ENCODE measurements at regions not wholly inside any gene's neighbourhood (a gene's known extent, or its start where the extent isn't known, plus 50 kb on each side); places are given as distances from the start of the nearest gene placed in this dataset.

DNA sequence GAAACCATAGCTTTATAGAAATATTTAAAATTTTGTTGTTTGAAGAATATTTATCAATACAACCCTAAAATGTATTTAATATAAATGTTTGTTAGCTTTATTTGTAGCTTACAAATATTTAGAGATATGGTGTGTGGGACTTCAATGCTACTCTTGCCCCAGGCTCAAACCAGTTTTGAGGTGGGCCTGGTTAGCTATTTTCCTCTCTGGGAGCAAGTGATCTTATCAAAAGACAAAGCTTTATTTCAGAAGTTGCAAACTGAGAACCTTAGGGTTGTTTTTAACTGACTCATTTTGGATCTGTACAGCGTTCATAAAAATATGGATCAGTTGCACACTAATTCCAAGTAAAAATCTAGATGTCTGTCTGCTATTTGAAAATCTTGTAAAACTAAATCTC lies 563.6 kb upstream of the CDH2 start:
- Mint-ChIP-seq H3K27me3 (no peaks in the 10 kb centered on the region), H3K4me3 (no peak overlapping the region), H3K9me3 (ENCODE audit: insufficient read depth) (peaks cover 2% of the 10 kb centered on the region), H3K4me1 (no peaks in the 10 kb centered on the region), H3K27ac (no peak overlapping the region)
- no peaks in the 10 kb centered on the region for H3K36me3 ChIP-seq (replicated peaks in 1 of 2; ENCODE audit: control extremely low read depth in 1 of 2, control insufficient read depth in 1 of 2, extremely low read depth in 1 of 2, insufficient read depth in 2 of 2, low read length in 1 of 2)
- no peak for TF ChIP-seq EZH2 (IDR thresholded peaks at IDR 0.05; ENCODE audit: borderline replicate concordance, insufficient read depth, low read depth, low read length, poor library complexity, severe bottlenecking)
- TF ChIP-seq CTCF (IDR thresholded peaks at IDR 0.05), result no peak
- H3K4me3 ChIP-seq (ENCODE audit: control extremely low read depth in 1 of 5, extremely low read depth in 1 of 5, insufficient read depth in 1 of 5, low read depth in 2 of 5, low read length in 4 of 5), result no peak overlapping the region
- no peak overlapping the region for H2AFZ ChIP-seq (ENCODE audit: insufficient read depth, low read depth, low read length, poor library complexity, severe bottlenecking)
- H3K9ac ChIP-seq (ENCODE audit: low read length), result no peak overlapping the region
- no peaks in the 10 kb centered on the region for H3K4me1 ChIP-seq (ENCODE audit: control insufficient read depth in 2 of 2, insufficient read depth in 2 of 2, low read length in 2 of 2)
- DNase-seq, result no peak
- no CpG with 5 or more reads among the region's 1 CpG for WGBS (ENCODE audit: insufficient coverage)
- intact Hi-C loops (cut with micrococcal nuclease), result no loop called here
- H3K4me2 ChIP-seq (replicated peaks; ENCODE audit: low read depth, low read length, poor library complexity, severe bottlenecking), result no peak overlapping the region
- H4K20me1 ChIP-seq (ENCODE audit: control insufficient read depth, insufficient read depth, low read length, poor library complexity, severe bottlenecking), result no peaks in the 10 kb centered on the region
- ChIA-PET POLR2A (no interaction called here), CTCF (no interaction called here)
- no peaks in the 10 kb centered on the region for H3K9me3 ChIP-seq (ENCODE audit: control extremely low read depth in 1 of 3, control insufficient read depth in 2 of 3, insufficient read depth in 1 of 3, low read length in 2 of 3)
- H3K27me3 ChIP-seq (replicated peaks in 1 of 4; ENCODE audit: control extremely low read depth in 1 of 4, control insufficient read depth in 3 of 4, insufficient read depth in 4 of 4, low read length in 3 of 4), result no peaks in the 10 kb centered on the region
- no peaks in the 10 kb centered on the region for H3K79me2 ChIP-seq (ENCODE audit: control insufficient read depth, insufficient read depth, low read length)
- no peak overlapping the region for H3K27ac ChIP-seq (ENCODE audit: low read length in 2 of 2)
- ATAC-seq (ENCODE audit: low read depth), result no peak

DNA sequence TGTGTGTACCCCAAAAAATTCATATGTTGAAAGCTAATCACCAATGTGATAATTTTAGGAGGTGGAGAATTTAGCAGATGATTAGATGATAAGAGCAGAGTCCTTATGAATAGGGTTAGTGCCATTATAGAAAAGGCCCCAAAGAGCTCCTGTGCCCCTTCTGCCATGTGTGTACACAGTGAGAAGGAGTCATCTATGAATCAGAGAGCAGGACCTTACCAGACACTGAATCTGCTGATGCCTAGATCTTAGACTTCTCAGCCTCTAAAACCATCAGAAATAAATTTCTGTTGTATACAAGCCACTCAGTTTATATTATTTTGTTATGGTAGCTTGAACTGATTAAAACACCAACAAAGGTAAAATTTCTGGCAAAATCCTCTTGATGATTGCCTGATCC lies 560.0 kb upstream of the CDH2 start:
- H3K4me1 Mint-ChIP-seq, result no peaks in the 10 kb centered on the region
- no peak overlapping the region for H3K4me3 Mint-ChIP-seq

More for the DNA sequence above, 560.0 kb upstream of the CDH2 start:
- no peaks in the 10 kb centered on the region for H3K27me3 ChIP-seq (replicated peaks in 1 of 4; ENCODE audit: control extremely low read depth in 1 of 4, control insufficient read depth in 3 of 4, insufficient read depth in 4 of 4, low read length in 3 of 4)
- CTCF ChIA-PET, result no interaction called here
- ATAC-seq (ENCODE audit: low read depth), result no peak
- POLR2A ChIA-PET, result no interaction called here
- H3K9me3 ChIP-seq (ENCODE audit: control extremely low read depth in 1 of 3, control insufficient read depth in 2 of 3, insufficient read depth in 1 of 3, low read length in 2 of 3), result no peaks in the 10 kb centered on the region
- Mint-ChIP-seq H3K27ac (no peak overlapping the region), H3K27me3 (no peaks in the 10 kb centered on the region), H3K9me3 (ENCODE audit: insufficient read depth) (no peaks in the 10 kb centered on the region)
- no peak overlapping the region for H3K4me2 ChIP-seq (replicated peaks; ENCODE audit: low read depth, low read length, poor library complexity, severe bottlenecking)
- H3K27ac ChIP-seq (ENCODE audit: low read length in 2 of 2), result no peak overlapping the region
- TF ChIP-seq CTCF (IDR thresholded peaks at IDR 0.05) (no peak), EZH2 (IDR thresholded peaks at IDR 0.05; ENCODE audit: borderline replicate concordance, insufficient read depth, low read depth, low read length, poor library complexity, severe bottlenecking) (no peak)
- no peaks in the 10 kb centered on the region for H3K4me1 ChIP-seq (ENCODE audit: control insufficient read depth in 2 of 2, insufficient read depth in 2 of 2, low read length in 2 of 2)
- no peaks in the 10 kb centered on the region for H4K20me1 ChIP-seq (ENCODE audit: control insufficient read depth, insufficient read depth, low read length, poor library complexity, severe bottlenecking)
- no peak overlapping the region for H2AFZ ChIP-seq (ENCODE audit: insufficient read depth, low read depth, low read length, poor library complexity, severe bottlenecking)
- intact Hi-C loops (cut with micrococcal nuclease), result no loop called here
- no peak overlapping the region for H3K9ac ChIP-seq (ENCODE audit: low read length)
- DNase-seq, result no peak
- no peak overlapping the region for H3K4me3 ChIP-seq (ENCODE audit: control extremely low read depth in 1 of 5, extremely low read depth in 1 of 5, insufficient read depth in 1 of 5, low read depth in 2 of 5, low read length in 4 of 5)
- H3K79me2 ChIP-seq (ENCODE audit: control insufficient read depth, insufficient read depth, low read length), result no peaks in the 10 kb centered on the region
- no peaks in the 10 kb centered on the region for H3K36me3 ChIP-seq (replicated peaks in 1 of 2; ENCODE audit: control extremely low read depth in 1 of 2, control insufficient read depth in 1 of 2, extremely low read depth in 1 of 2, insufficient read depth in 2 of 2, low read length in 1 of 2)

Measured in B cell (primary cell).